Hematopoietic multipotent progenitor cell (in vitro differentiated cells): ENCODE measurements at regions not wholly inside any gene's neighbourhood (a gene's known extent, or its start where the extent isn't known, plus 50 kb on each side); places are given as distances from the start of the nearest gene placed in this dataset.
"Not testable (repeated sequence)": the region's sequence is repeated elsewhere in the genome, so short reads cannot be mapped to it uniquely, and the experiment has no call there.

Experiments
- DNase-seq, 3 donors: peaks; one replicate each; pipeline ENCODE4 v3.0.0-alpha.2; 2011 to 2015; ENCODE audit warnings: low read depth in 2 of 3, low spot score in 2 of 3

DNA sequence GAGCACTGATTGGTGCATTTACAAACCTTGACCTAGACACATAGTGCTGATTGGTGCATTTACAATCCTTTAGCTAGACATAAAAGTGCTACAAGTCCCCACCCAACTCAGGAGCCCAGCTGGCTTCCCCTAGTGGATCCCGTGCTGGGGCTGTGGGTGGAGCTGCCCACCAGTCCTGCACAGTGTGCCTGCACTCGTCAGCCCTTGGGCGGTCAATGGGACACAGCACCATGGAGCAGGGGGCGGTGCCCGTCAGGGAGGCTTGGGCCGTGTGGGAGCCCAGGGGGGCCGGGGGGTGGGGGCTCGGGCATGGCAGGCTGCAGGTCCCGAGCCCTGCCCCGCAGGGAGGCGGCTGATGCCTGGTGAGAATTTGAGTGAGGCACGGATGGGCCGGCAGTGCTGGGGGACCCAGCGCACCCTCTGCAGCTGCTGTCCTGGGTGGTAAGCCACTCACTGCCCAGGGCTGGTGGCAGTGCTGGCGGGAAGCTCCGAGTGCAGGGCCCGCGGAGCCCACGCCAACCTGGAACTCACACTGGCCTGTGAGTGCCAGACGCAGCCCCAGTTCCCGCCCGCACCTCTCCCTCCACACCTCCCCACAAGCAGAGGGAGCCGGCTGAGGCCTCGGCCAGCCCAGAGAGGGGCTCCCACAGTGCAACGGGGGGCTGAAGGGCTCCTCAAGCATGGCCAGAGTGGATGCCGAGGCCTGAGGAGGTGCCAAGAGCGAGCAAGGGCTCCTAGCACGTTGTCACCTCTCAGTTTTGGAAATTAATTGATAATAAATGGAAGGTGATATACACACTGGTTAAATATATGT, 207.7 kb downstream of the RAP2B start:
- DNase-seq, result no peak

- DNase-seq, result no peak
Measured at GRCh38 chr3:153370680-153371079, 208.7 kb downstream of the RAP2B start.

GRCh38 chr3:153372326-153372725, 210.3 kb downstream of the RAP2B start:
- no peak for DNase-seq

DNA sequence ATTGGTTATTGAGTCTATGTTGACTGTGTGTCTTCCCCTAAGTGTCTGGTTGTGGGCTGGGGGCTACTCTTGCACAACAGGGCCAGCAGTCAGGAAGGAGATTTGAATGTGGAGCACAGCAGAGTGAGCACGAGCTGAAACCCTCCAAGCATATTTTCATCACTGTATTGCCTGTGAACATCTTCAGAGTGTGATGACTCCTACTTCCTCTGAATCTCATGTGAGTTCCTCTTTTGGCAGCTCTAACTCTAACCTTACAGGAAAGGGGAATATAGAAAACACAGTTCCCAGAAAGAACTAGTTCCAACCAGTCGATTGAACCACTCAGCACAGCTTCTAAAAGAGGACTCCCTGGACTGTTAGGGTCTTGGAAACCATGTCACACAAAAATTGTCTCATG, 211.6 kb downstream of the RAP2B start:
- peak in 2 of 3 donors; percentile 14 to 43 for DNase-seq

DNA sequence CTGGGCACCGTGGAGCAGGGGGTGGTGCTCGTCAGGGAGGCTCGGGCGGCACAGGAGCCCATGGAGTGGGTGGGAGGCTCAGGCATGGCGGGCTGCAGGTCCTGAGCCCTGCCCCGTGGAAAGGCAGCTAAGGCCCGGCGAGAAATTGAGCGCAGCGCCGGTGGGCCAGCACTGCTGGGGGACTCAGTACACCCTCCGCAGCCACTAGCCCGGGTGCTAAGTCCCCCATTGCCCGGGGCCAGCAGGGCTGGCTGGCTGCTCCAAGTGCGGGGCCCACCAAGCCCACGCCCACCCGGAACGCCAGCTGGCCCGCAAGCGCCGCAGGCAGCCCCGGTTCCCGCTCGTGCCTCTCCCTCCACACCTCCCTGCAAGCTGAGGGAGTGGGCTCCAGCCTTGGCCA, 216.3 kb downstream of the RAP2B start:
- DNase-seq, result not testable (repeated sequence)

DNA sequence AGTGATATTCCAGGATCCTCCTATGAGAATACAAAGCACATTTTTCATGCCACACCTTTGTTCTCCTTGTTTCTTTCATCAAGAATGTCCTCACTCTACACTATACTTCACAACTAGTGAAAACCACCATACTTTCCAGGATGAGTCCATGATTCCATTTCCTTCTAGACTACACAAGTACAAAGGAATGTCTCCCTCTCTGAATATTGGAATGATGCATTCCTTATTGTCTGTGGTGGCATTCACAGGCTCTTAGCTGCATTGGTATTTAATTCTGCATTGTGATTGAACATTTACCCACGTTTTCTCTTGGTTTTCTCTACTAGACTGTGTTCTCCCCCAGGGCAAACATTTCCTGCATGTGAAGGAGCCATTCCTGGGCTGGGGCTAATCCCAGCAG, 217.5 kb downstream of the RAP2B start:
- no peak for DNase-seq

DNA sequence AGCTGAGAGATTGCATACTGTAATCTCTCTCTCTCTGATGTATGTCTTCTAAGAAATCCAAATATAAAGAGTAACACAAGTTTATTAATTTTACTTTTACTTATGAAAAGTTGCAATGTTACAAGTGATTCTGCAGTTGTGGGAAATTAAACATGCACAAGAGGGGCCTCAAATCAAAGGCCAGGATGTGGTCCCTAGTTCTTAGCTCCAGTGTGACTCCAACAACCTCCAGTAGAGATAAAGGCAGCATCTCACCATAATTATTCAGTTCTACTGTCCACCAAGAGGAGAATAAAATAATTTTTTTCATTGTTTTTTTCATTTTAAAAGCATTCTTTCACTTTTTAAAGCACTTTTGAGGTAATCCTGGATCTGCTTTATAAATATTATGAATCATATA, 223.3 kb downstream of the RAP2B start:
- no peak for DNase-seq

DNA sequence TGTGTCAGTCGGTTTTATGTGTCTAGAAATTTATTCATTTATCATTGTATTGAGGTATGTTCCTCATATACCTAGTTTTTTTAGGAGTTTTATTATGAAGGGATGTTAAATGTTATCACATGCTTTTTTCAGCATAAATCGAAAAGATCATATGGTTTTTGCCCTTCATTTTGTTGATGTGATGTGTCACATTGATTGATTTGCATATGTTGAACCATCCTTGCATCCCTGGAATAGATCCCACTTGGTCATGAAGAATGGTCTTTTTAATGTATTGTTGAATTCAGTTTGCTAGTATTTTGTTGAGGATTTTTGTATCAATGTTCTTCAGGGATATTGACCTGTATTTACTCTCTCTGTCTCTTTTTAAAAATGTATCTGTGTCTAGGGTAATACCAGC, 230.3 kb downstream of the RAP2B start:
- no peak for DNase-seq

GRCh38 chr3:153394017-153394416, 232.0 kb downstream of the RAP2B start:
- DNase-seq, result no peak

- no peak for DNase-seq
Measured at GRCh38 chr3:153396581-153396980, 234.6 kb downstream of the RAP2B start.

DNA sequence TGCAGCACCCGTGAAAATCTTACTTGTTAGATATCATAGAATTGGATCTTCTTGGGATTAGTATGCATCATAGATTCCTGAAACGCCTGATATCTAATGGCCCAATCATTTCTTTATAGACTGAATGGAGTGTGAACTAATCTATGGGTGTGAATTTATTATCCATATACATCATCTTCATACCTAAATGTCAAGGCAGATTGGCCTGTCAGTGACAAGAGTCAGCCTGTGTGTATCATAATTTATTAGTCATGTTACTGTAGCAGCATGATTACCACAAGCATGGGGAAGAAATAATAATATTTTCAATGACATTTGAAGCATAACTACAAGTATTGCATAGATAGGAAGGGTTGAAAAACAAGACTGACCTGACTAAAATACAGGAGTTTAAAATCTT, 235.8 kb downstream of the RAP2B start:
- no peak for DNase-seq

DNA sequence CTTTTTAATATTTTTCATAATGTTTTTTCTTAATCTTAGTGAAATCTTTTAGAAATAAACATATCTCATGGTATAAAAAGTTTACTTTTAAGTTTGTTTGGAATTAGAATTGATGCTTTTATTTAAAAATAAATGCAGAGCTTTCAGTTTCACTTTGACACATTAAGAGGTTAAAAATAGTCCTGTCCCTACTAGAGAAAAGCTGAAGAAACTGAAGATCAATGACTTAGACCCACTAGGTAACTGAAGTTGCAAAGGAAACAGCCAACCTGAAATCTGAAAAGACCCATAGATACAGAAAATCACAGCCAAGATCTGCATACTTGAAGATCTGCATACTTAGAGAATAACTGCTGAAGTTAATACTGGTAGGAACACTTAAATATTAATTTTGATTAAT, 237.6 kb downstream of the RAP2B start:
- no peak for DNase-seq

DNA sequence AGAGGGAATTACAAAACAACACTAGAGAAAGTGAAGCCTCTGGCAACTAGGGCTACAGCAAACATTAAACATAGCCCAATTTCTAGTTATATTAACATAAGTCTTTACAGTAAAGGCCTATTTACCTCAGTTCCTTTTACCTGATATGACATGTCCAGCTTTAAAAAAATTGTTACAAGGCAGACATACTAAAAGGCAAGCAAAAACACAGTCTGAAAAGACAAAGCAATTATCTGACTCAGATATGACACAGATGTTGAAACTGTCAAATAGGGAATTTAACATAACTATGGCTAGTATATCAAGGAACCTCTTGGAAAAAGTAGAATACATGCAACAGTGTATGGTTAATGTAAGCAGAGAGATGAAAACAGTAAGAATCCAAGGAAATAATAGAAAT, 238.6 kb downstream of the RAP2B start:
- DNase-seq, result no peak

DNA sequence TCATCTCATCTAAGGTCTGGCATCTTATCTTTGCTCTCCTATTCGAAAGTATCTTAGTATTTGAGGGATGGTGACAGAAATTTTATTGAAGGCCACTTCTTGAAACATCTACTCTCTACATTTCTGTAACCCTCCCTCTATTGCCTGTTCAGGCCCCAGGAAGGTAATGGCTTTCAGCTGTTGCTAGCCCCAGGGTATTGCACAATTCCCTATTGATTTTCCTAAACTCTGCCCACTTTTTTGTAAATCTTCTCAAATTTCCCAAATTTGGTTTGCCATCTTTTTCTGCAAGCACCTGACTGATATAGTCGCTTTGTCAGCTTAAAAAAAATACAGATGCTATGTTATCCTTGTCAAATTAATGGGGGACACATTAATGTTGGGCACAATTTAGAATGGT, 242.1 kb downstream of the RAP2B start:
- DNase-seq, result no peak

DNA sequence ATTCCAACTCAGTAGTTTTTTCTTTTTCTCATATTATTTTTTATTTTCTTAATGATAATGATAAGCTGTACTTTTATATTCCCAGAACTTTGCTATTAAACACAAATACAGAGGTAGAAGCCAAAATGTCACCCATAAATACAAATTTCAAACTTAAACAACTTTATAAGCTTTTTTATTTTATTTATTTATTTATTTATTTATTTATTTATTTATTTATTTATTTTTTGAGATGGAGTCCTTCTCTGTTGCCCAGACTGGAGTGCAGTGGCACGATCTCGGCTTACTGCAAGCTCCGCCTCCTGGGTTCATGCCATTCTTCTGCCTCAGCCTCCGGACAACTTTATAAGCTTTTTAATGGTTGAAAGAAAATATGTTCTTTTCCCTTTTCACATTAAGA, 243.3 kb downstream of the RAP2B start:
- DNase-seq, result not testable (repeated sequence)

- DNase-seq, result no peak
Measured at GRCh38 chr3:153410517-153410916, 248.5 kb downstream of the RAP2B start.

- DNase-seq, result no peak
Measured at GRCh38 chr3:153414982-153415381, 253.0 kb downstream of the RAP2B start.

- no peak for DNase-seq
Measured at GRCh38 chr3:153422314-153422713, 260.3 kb downstream of the RAP2B start.

- not testable (repeated sequence) for DNase-seq
Measured at GRCh38 chr3:153423820-153424219, 261.8 kb downstream of the RAP2B start.

DNA sequence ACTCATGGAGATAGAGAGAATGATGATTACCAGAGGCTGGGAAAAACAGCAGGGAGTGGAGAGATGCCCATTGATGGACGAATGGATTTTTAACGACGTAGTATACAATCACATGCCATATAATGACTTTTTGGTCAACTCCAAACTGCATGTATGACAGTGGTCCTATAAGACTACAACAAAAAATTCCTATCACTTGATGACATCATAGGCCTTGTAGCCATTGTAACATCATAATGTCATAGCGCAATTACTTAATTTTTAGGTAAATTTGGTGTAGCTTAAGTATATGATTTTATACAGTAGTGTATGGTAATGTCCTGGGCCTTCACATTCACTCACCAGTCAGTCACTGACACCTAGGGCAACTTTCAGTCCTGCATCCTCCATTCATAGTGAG, 264.3 kb downstream of the RAP2B start:
- no peak for DNase-seq

DNA sequence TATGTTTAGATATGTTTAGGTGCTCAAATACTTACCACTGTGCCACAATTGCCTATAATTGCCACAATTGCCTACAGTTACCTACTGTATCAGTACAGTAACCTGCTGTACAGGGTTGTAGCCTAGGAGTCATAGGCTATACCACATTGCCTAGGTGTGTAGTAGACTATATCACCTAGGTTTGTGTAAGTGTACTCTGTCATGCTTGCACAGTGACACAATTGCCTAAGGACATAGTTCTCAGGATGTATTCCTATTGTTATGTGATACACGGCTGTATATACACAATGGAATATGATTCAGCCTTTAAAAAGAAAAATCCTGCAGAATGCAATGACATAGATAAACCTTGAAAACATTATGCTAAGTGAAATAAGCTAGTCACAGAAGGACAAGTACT, 264.8 kb downstream of the RAP2B start:
- DNase-seq, result no peak

- no peak for DNase-seq
Measured at GRCh38 chr3:153429821-153430220, 267.8 kb downstream of the RAP2B start.

GRCh38 chr3:153431076-153431475, 269.1 kb downstream of the RAP2B start:
- no peak for DNase-seq
